ENCODE measurements at regions not wholly inside any gene's neighbourhood (a gene's known extent, or its start where the extent isn't known, plus 50 kb on each side); places are given as distances from the start of the nearest gene placed in this dataset.

DNA sequence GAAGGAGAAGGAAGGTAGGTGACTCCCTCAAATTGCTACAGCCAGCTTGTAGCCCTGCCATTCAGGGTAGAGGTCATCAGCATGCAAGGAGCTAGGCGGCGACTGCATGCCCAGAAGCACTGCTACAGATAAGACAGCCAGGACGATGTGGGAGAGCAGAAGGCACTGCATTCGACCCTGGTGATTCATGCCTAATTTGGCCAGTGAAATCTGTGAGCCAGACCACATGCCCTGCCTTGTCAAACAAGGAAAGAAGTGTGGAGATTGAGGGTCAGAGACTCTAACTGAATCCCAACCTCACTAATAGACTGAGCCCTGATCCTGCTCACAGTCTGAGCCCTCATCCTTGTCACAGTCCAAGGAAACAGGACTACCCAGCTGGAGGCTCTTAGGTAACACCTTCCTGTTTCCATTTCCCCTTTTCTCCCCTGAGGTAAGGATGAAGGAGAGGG lies 86.6 kb downstream of the LINGO1 start:
- TF ChIP-seq CTCF (IDR thresholded peaks at IDR 0.05; ENCODE audit: low read depth, low read length), result no peak
- TF ChIP-seq EZH2phosphoT487 (IDR thresholded peaks at IDR 0.05; ENCODE audit: low read depth), result no peak
